H1 (cell line): ENCODE measurements at regions not wholly inside any gene's neighbourhood (a gene's known extent, or its start where the extent isn't known, plus 50 kb on each side); places are given as distances from the start of the nearest gene placed in this dataset.

Experiments
- CTCF ChIA-PET: fragments of 300-600 bp; sonication (Branson Sonifier 250); formaldehyde crosslinking; loops from one replicate; lab custom pipeline; 2021; ENCODE audit not compliant: partially characterized antibody; lab: Charles Lee
- POLR2A ChIA-PET: fragments of 300-600 bp; sonication (Branson Sonifier 250); formaldehyde crosslinking; loops from one replicate; lab custom pipeline; 2021; ENCODE audit warnings: inconsistent platforms; ENCODE audit not compliant: partially characterized antibody; lab: Charles Lee
- DNase-seq, 2 experiments: peaks; one replicate each; pipeline versions ENCODE4 v3.0.0 to v3.0.0-alpha.2; 2010 to 2022; ENCODE audit warnings: low spot score in 2 of 2, low read depth in 1 of 2, mixed read lengths in 1 of 2
- FAIRE-seq: peaks from 2 replicates; lab custom pipeline; 2011; peaks lifted over from hg19 to GRCh38; lab: Jason Lieb, UNC
- H2AFZ ChIP-seq: 2 replicates; pipeline ENCODE4 v1.8.1; 2012; ENCODE audit warnings: low read length, inconsistent platforms
- H2AK5ac ChIP-seq: 2 replicates; pipeline ENCODE4 v1.6.1; 2013; ENCODE audit warnings: low read depth, low read length
- H2BK120ac ChIP-seq: replicated peaks from 2 replicates; pipeline ENCODE3; 2013; ENCODE audit warnings: low read depth, low read length, inconsistent platforms
- H2BK12ac ChIP-seq: 2 replicates; pipeline ENCODE4 v1.6.1; 2013; ENCODE audit warnings: low read depth, low read length
- H2BK15ac ChIP-seq: 2 replicates; pipeline ENCODE4 v1.6.1; 2013; ENCODE audit warnings: low read length
- H2BK20ac ChIP-seq: 2 replicates; pipeline ENCODE4 v1.6.1; 2013; ENCODE audit warnings: low read length
- H2BK5ac ChIP-seq: 2 replicates; pipeline ENCODE4 v1.6.1; 2013; ENCODE audit warnings: low read depth, low read length
- H3K14ac ChIP-seq: 2 replicates; pipeline ENCODE4 v1.6.1; 2013; ENCODE audit warnings: inconsistent platforms; ENCODE audit not compliant: insufficient read length
- H3K18ac ChIP-seq: 2 replicates; pipeline ENCODE4 v1.6.1; 2013; ENCODE audit warnings: low read length; ENCODE audit errors: extremely low read depth
- H3K23ac ChIP-seq: 2 replicates; pipeline ENCODE4 v1.6.1; 2013; ENCODE audit warnings: inconsistent platforms; ENCODE audit not compliant: insufficient read length
- H3K23me2 ChIP-seq: 2 replicates; pipeline ENCODE4 v1.6.1; 2013; ENCODE audit warnings: low read depth, low read length
- H3K27ac ChIP-seq: 2 replicates; pipeline ENCODE4 v1.6.1; 2011; ENCODE audit warnings: low read depth, low read length, inconsistent platforms
- H3K27me3 ChIP-seq, 4 experiments: replicated peaks in 1 of 4; 1 replicate in 1 of 4; 2 replicates in 3 of 4; pipeline versions ENCODE4 v1.6.1 to v1.8.1; 2011 to 2013; ENCODE audit warnings: low read length in 3 of 4, mild to moderate bottlenecking in 3 of 4, inconsistent platforms in 2 of 4, mixed read lengths in 2 of 4, moderate library complexity in 1 of 4; ENCODE audit not compliant: control insufficient read depth in 3 of 4, insufficient read depth in 3 of 4; ENCODE audit errors: extremely low read depth in 1 of 4
- H3K36me3 ChIP-seq, 4 experiments: 2 replicates each; pipeline versions ENCODE4 v1.6.1 to v1.8.1; 2011 to 2013; ENCODE audit warnings: mild to moderate bottlenecking in 4 of 4, low read length in 3 of 4, moderate library complexity in 2 of 4, control low read depth in 1 of 4, inconsistent platforms in 1 of 4; ENCODE audit not compliant: insufficient read depth in 4 of 4, control insufficient read depth in 2 of 4
- H3K4ac ChIP-seq: replicated peaks from 2 replicates; pipeline ENCODE3; 2013; ENCODE audit warnings: low read length, low read depth, mixed read lengths, inconsistent platforms; ENCODE audit not compliant: insufficient read length
- H3K4me1 ChIP-seq, 4 experiments: replicated peaks in 1 of 4; 1 replicate in 1 of 4; 2 replicates in 3 of 4; pipeline versions ENCODE4 v1.6.1 to v1.8.1; 2011 to 2013; ENCODE audit warnings: low read length in 3 of 4, inconsistent platforms in 2 of 4, mixed read lengths in 1 of 4; ENCODE audit not compliant: insufficient read depth in 4 of 4, control insufficient read depth in 3 of 4
- H3K4me2 ChIP-seq, 2 experiments: 2 replicates each; pipeline versions ENCODE4 v1.6.1 to v1.8.1; 2011 to 2013; ENCODE audit warnings: low read depth in 2 of 2, low read length in 2 of 2, control low read depth in 1 of 2, inconsistent platforms in 1 of 2, mild to moderate bottlenecking in 1 of 2; ENCODE audit not compliant: insufficient read depth in 1 of 2
- H3K4me3 ChIP-seq, 4 experiments: fragments of 200-600, 300-600 bp in 1 of 4; sonication (generic), shearing (Covaris generic), sonication (Bioruptor Twin) in 1 of 4; 2 replicates each; pipeline versions ENCODE4 v1.5.1 to v1.8.1; 2011 to 2016; ENCODE audit warnings: low read length in 4 of 4, low read depth in 3 of 4, control low read depth in 2 of 4, inconsistent platforms in 2 of 4, mild to moderate bottlenecking in 2 of 4, mixed read lengths in 1 of 4, moderate library complexity in 1 of 4; ENCODE audit not compliant: insufficient read depth in 2 of 4; ENCODE audit errors: extremely low read depth in 1 of 4
- H3K56ac ChIP-seq: replicated peaks from 2 replicates; pipeline ENCODE3; 2013; ENCODE audit warnings: low read depth, mild to moderate bottlenecking, mixed read lengths, low read length, inconsistent platforms; ENCODE audit not compliant: insufficient read length
- H3K79me1 ChIP-seq: 2 replicates; pipeline ENCODE4 v1.6.1; 2013; ENCODE audit warnings: low read depth, low read length, control low read depth
- H3K79me2 ChIP-seq, 2 experiments: 2 replicates each; pipeline versions ENCODE4 v1.6.1 to v1.8.1; 2012 to 2013; ENCODE audit warnings: low read length in 2 of 2, mild to moderate bottlenecking in 2 of 2, inconsistent platforms in 1 of 2; ENCODE audit not compliant: insufficient read depth in 2 of 2, control insufficient read depth in 1 of 2
- H3K9ac ChIP-seq, 4 experiments: replicated peaks in 1 of 4; 1 replicate in 1 of 4; 2 replicates in 3 of 4; pipeline versions ENCODE4 v1.6.1 to v1.8.1; 2011 to 2013; ENCODE audit warnings: low read depth in 3 of 4, low read length in 3 of 4, control low read depth in 2 of 4, mild to moderate bottlenecking in 2 of 4, moderate library complexity in 2 of 4, inconsistent platforms in 1 of 4; ENCODE audit errors: extremely low read depth in 1 of 4
- H3K9me3 ChIP-seq, 2 experiments: 2 replicates each; pipeline versions ENCODE4 v1.6.1 to v1.8.1; 2012 to 2013; ENCODE audit warnings: mild to moderate bottlenecking in 2 of 2, moderate library complexity in 2 of 2, control low read depth in 1 of 2, inconsistent platforms in 1 of 2, low read depth in 1 of 2, low read length in 1 of 2, mixed read lengths in 1 of 2; ENCODE audit not compliant: insufficient read depth in 2 of 2
- H4K20me1 ChIP-seq, 2 experiments: replicated peaks in 1 of 2; 2 replicates each; pipeline versions ENCODE3 to v1.8.1; 2011 to 2013; ENCODE audit warnings: inconsistent platforms in 2 of 2, low read length in 2 of 2, mild to moderate bottlenecking in 1 of 2; ENCODE audit not compliant: insufficient read depth in 2 of 2, control insufficient read depth in 1 of 2
- H4K5ac ChIP-seq: 2 replicates; pipeline ENCODE4 v1.6.1; 2013; ENCODE audit warnings: low read length, low read depth, mixed read lengths, inconsistent platforms; ENCODE audit not compliant: insufficient read length
- H4K8ac ChIP-seq: 2 replicates; pipeline ENCODE4 v1.8.0; 2013; ENCODE audit warnings: mild to moderate bottlenecking, moderate library complexity, low read length, inconsistent platforms; ENCODE audit not compliant: insufficient read depth; ENCODE audit errors: extremely low read depth
- H4K91ac ChIP-seq: replicated peaks from 2 replicates; pipeline ENCODE3; 2013; ENCODE audit warnings: low read length, mixed read lengths, inconsistent platforms; ENCODE audit not compliant: insufficient read length
- ASH2L ChIP-seq: fragments of 200-600, 300-600 bp; sonication (generic); IDR thresholded peaks from one replicate; pipeline ENCODE4 v1.7.1; 2017; ENCODE audit warnings: low read length
- CBX5 ChIP-seq: fragments of 300-800, 300-1000 bp; sonication (generic); IDR thresholded peaks from 2 replicates; pipeline ENCODE4 v1.7.1; 2016; ENCODE audit warnings: antibody characterized with exemption, low read length, low read depth
- EGR1 ChIP-seq: IDR thresholded peaks from 2 replicates; pipeline ENCODE4 v1.6.1; 2011; ENCODE audit warnings: low read depth, low read length, borderline replicate concordance
- EZH2 ChIP-seq: fragments of 200-600 bp; sonication (generic); IDR thresholded peaks from 2 replicates; pipeline ENCODE4 v1.7.1; 2012; ENCODE audit warnings: low read depth, mild to moderate bottlenecking, moderate library complexity, low read length, inconsistent platforms; ENCODE audit not compliant: severe bottlenecking
- GABPA ChIP-seq: IDR thresholded peaks from 2 replicates; pipeline ENCODE4 v1.6.1; 2011; ENCODE audit warnings: mild to moderate bottlenecking, low read length, moderate library complexity, borderline replicate concordance; ENCODE audit not compliant: insufficient read depth
- HDAC2 ChIP-seq, 2 experiments: fragments of 300-600 bp in 1 of 2; sonication (generic) in 1 of 2; IDR thresholded peaks; 2 replicates each; pipeline ENCODE4 v1.6.1; 2011 to 2012; ENCODE audit warnings: low read depth in 2 of 2, low read length in 2 of 2, mild to moderate bottlenecking in 2 of 2, moderate library complexity in 2 of 2, borderline replicate concordance in 1 of 2, inconsistent platforms in 1 of 2
- PHF8 ChIP-seq: fragments of 200-600 bp; sonication (generic); conservative IDR thresholded peaks from 2 replicates; pipeline ENCODE4 v1.7.1; 2012; ENCODE audit warnings: low read depth, mild to moderate bottlenecking, inconsistent platforms, low read length, moderate library complexity
- RBBP5 ChIP-seq: IDR thresholded peaks from 2 replicates; pipeline ENCODE4 v1.7.1; 2012; ENCODE audit warnings: low read depth, mild to moderate bottlenecking, inconsistent platforms, low read length, moderate library complexity, borderline replicate concordance
- WGBS, 2 experiments: shearing (Covaris generic) in 1 of 2; methylation state at CpG; one replicate each; pipeline versions ENCODE4 v1.1.6 to v1.1.7; 2013 to 2015; ENCODE audit warnings: low lambda C conversion rate in 2 of 2, mixed read lengths in 2 of 2, inconsistent platforms in 1 of 2, low coverage in 1 of 2, missing lambda C conversion rate in 1 of 2; ENCODE audit not compliant: insufficient replicate concordance in 2 of 2, insufficient coverage in 1 of 2, insufficient read length in 1 of 2; ENCODE audit errors: extremely low coverage in 1 of 2, missing lambda C conversion rate in 1 of 2; 5-methylcytosine and 5-hydroxymethylcytosine counted together
- TF ChIP-seq, protein P1 (sequence below): IDR thresholded peaks from 2 replicates; pipeline ENCODE4 v1.6.1; 2011; ENCODE audit warnings: low read depth, mild to moderate bottlenecking, low read length; ENCODE audit not compliant: insufficient read depth

DNA sequence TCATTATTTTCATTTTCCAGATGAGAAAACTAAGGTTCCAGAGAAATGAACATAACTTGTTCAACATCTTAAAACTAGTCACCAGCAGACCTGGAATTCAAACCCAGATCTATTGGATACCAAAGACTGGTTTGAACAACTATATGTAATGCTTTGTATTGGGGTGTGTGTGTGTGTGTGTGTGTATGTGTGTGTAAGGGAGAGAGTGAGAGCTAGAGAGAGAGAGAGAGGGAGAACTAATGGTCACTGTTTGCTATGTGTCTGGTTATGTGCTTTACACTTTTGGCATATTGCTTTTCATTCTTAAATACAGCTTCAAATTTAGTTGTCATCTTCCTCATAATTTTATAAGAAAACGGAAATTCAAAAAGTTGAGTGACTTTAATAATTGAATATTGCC, 134.7 kb upstream of the ZNF217 start:
- no peak for DNase-seq
- Histone ChIP-seq H3K18ac (no peak overlapping the region), H2BK12ac (no peak overlapping the region), H3K9me3 (no peaks in the 10 kb centered on the region), H2BK5ac (no peak overlapping the region), H3K79me1 (no peaks in the 10 kb centered on the region), H3K27ac (no peak overlapping the region), H3K4me1 (no peaks in the 10 kb centered on the region), H4K5ac (no peak overlapping the region), H3K4me2 (no peak overlapping the region), H2AK5ac (no peak overlapping the region), H3K36me3 (no peaks in the 10 kb centered on the region), H3K9ac (no peak overlapping the region), H3K4me3 (no peak overlapping the region), H3K79me2 (no peaks in the 10 kb centered on the region), H3K4ac (no peak overlapping the region), H3K14ac (no peak overlapping the region), H2BK120ac (no peak overlapping the region), H3K23me2 (no peaks in the 10 kb centered on the region; the same call in 1 of the 2 replicates), H3K23ac (no peak overlapping the region), H4K20me1 (no peaks in the 10 kb centered on the region), H3K56ac (no peak overlapping the region), H2BK15ac (no peak overlapping the region), H2AFZ (no peak overlapping the region), H4K8ac (no peak overlapping the region), H3K27me3 (no peaks in the 10 kb centered on the region), H4K91ac (no peak overlapping the region), H2BK20ac (no peak overlapping the region)
- ChIA-PET POLR2A (no interaction called here), CTCF (interaction anchor here (0.5 to 0.6 kb wide), 2 partner anchors 107 to 126 kb away, joined by 3 to 4 read pairs; no protein-coding TSS in a partner anchor)
- TF ChIP-seq RBBP5, result no peak
- TF ChIP-seq, protein P1, sequence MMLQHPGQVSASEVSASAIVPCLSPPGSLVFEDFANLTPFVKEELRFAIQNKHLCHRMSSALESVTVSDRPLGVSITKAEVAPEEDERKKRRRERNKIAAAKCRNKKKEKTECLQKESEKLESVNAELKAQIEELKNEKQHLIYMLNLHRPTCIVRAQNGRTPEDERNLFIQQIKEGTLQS, result no peak
- no peak for TF ChIP-seq CBX5
- no peak for TF ChIP-seq ASH2L
- TF ChIP-seq PHF8, result no peak
- TF ChIP-seq EGR1, result no peak
- TF ChIP-seq EZH2, result no peak
- no peak for TF ChIP-seq GABPA
- TF ChIP-seq HDAC2 (IDR thresholded peaks at IDR 0.05; ENCODE audit: borderline replicate concordance in 1 of 2, low read depth in 2 of 2, low read length in 2 of 2), result no peak
- FAIRE-seq, result no peak
- WGBS, 2 experiments, result 83% methylated on average over 1 of the region's 1 CpG; no CpG with 5 or more reads in 1 of the 2 experiments
